ENCODE measurements at regions not wholly inside any gene's neighbourhood (a gene's known extent, or its start where the extent isn't known, plus 50 kb on each side); places are given as distances from the start of the nearest gene placed in this dataset.
"Not testable (repeated sequence)": the region's sequence is repeated elsewhere in the genome, so short reads cannot be mapped to it uniquely, and the experiment has no call there.

- TF ChIP-seq CTCF (IDR thresholded peaks at IDR 0.05 in 2 of 3, conservative IDR thresholded peaks at IDR 0.05 in 1 of 3; ENCODE audit: borderline replicate concordance in 1 of 3, insufficient read depth in 1 of 3, low read depth in 2 of 3, low read length in 2 of 3); EZH2 (IDR thresholded peaks at IDR 0.05); EZH2phosphoT487 (IDR thresholded peaks at IDR 0.05; ENCODE audit: borderline replicate concordance); EGR1 (IDR thresholded peaks at IDR 0.05; ENCODE audit: low read depth); FOSL1 (IDR thresholded peaks at IDR 0.05; ENCODE audit: low read depth); POLR2AphosphoS5 (IDR thresholded peaks at IDR 0.05; ENCODE audit: low read depth, low read length); ELF1 (IDR thresholded peaks at IDR 0.05; ENCODE audit: borderline replicate concordance, low read depth); ZNF274 (IDR thresholded peaks at IDR 0.05; ENCODE audit: low read depth, low read length); POLR2A (IDR thresholded peaks at IDR 0.05; ENCODE audit: borderline replicate concordance, extremely low read depth, insufficient read depth, insufficient read length); MAX (IDR thresholded peaks at IDR 0.05); ZFX (IDR thresholded peaks at IDR 0.05); SIN3A (IDR thresholded peaks at IDR 0.05; ENCODE audit: low read depth): not testable (repeated sequence)
- TF ChIP-seq, protein P1, sequence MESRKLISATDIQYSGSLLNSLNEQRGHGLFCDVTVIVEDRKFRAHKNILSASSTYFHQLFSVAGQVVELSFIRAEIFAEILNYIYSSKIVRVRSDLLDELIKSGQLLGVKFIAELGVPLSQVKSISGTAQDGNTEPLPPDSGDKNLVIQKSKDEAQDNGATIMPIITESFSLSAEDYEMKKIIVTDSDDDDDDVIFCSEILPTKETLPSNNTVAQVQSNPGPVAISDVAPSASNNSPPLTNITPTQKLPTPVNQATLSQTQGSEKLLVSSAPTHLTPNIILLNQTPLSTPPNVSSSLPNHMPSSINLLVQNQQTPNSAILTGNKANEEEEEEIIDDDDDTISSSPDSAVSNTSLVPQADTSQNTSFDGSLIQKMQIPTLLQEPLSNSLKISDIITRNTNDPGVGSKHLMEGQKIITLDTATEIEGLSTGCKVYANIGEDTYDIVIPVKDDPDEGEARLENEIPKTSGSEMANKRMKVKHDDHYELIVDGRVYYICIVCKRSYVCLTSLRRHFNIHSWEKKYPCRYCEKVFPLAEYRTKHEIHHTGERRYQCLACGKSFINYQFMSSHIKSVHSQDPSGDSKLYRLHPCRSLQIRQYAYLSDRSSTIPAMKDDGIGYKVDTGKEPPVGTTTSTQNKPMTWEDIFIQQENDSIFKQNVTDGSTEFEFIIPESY (IDR thresholded peaks at IDR 0.05; ENCODE audit: extremely low read depth, insufficient replicate concordance, low read length) = not testable (repeated sequence)
Measured at GRCh38 chr2:89129440-89129839, 438.0 kb downstream of the RPIA start.

All from HCT116 (cell line).